ENCODE measurements at regions not wholly inside any gene's neighbourhood (a gene's known extent, or its start where the extent isn't known, plus 50 kb on each side); places are given as distances from the start of the nearest gene placed in this dataset.

- ChIA-PET CTCF (no interaction called here), POLR2A (no interaction called here)
- DNase-seq (ENCODE audit: low spot score) (no peak), ATAC-seq (no peak)
- TF ChIP-seq FOXP1 (CRISPR knock-in tag; IDR thresholded peaks at IDR 0.05; ENCODE audit: borderline replicate concordance) = no peak
- no peak for TF ChIP-seq GABPB1 (CRISPR knock-in tag; IDR thresholded peaks at IDR 0.05)
- no peak for TF ChIP-seq KAT7 (CRISPR knock-in tag; IDR thresholded peaks at IDR 0.05; ENCODE audit: borderline replicate concordance)
- no peak for TF ChIP-seq ZNF232 (CRISPR knock-in tag; IDR thresholded peaks at IDR 0.05)
- TF ChIP-seq CDX4 (CRISPR knock-in tag; IDR thresholded peaks at IDR 0.05; ENCODE audit: borderline replicate concordance) = no peak
- TF ChIP-seq AFF4 (CRISPR knock-in tag; IDR thresholded peaks at IDR 0.05; ENCODE audit: borderline replicate concordance) = no peak
- no peak for TF ChIP-seq ZNF396 (CRISPR knock-in tag; IDR thresholded peaks at IDR 0.05; ENCODE audit: borderline replicate concordance)
- no peaks in the 10 kb centered on the region for H3K36me3 Mint-ChIP-seq
- H3K4me3 Mint-ChIP-seq = no peak overlapping the region
- peaks cover 4% of the 10 kb centered on the region for H3K9me3 Mint-ChIP-seq
- H3K27me3 Mint-ChIP-seq (ENCODE audit: low read depth) = no peaks in the 10 kb centered on the region
- H3K27ac Mint-ChIP-seq = no peak overlapping the region
- 0 out of 2 replicates have a peak, but pooled peaks cover 3% of the 10 kb centered on the region for H3K4me1 Mint-ChIP-seq
These were observed 871.6 kb downstream of the SLITRK6 start for GRCh38 chr13:84927442-84928169.

GRCh38 chr13:84925443-84925842, 873.8 kb downstream of the SLITRK6 start:
- CTCF ChIA-PET = interaction anchor here (0.8 to 1.0 kb wide), 2 partner anchors 81 to 337 kb away, joined by 3 read pairs; no protein-coding TSS in a partner anchor
- peaks cover 4% of the 10 kb centered on the region for H3K9me3 Mint-ChIP-seq

More at GRCh38 chr13:84925443-84925842, 873.8 kb downstream of the SLITRK6 start:
- POLR2A ChIA-PET = no interaction called here
- no peak for DNase-seq (ENCODE audit: low spot score)
- no peak for ATAC-seq
- H3K4me3 Mint-ChIP-seq = no peak overlapping the region
- H3K4me1 Mint-ChIP-seq = peaks cover 5% of the 10 kb centered on the region; the same call in 1 of the 2 replicates
- TF ChIP-seq ETV6 (CRISPR knock-in tag; IDR thresholded peaks at IDR 0.05) = no peak
- no peak for TF ChIP-seq ATF1 (CRISPR knock-in tag; IDR thresholded peaks at IDR 0.05)
- TF ChIP-seq NR2C2 (CRISPR knock-in tag; IDR thresholded peaks at IDR 0.05) = no peak
- TF ChIP-seq MYBL2 (CRISPR knock-in tag; IDR thresholded peaks at IDR 0.05) = no peak
- no peak for TF ChIP-seq CDX4 (CRISPR knock-in tag; IDR thresholded peaks at IDR 0.05; ENCODE audit: borderline replicate concordance)
- no peak for TF ChIP-seq AFF4 (CRISPR knock-in tag; IDR thresholded peaks at IDR 0.05; ENCODE audit: borderline replicate concordance)
- TF ChIP-seq TEAD1 (CRISPR knock-in tag; IDR thresholded peaks at IDR 0.05) = no peak
- no peak for TF ChIP-seq NFE2L1 (CRISPR knock-in tag; IDR thresholded peaks at IDR 0.05)
- no peak for TF ChIP-seq ZBTB43 (CRISPR knock-in tag; IDR thresholded peaks at IDR 0.05)
- no peak for TF ChIP-seq KAT7 (CRISPR knock-in tag; IDR thresholded peaks at IDR 0.05; ENCODE audit: borderline replicate concordance)
- no peak for TF ChIP-seq ZBTB21 (CRISPR knock-in tag; IDR thresholded peaks at IDR 0.05; ENCODE audit: borderline replicate concordance)
- TF ChIP-seq ELF4 (CRISPR knock-in tag; IDR thresholded peaks at IDR 0.05; ENCODE audit: low read depth) = no peak
- TF ChIP-seq NR3C1 (CRISPR knock-in tag; conservative IDR thresholded peaks at IDR 0.05; ENCODE audit: low read depth) = no peak
- TF ChIP-seq SMAD3 (CRISPR knock-in tag; IDR thresholded peaks at IDR 0.05; ENCODE audit: borderline replicate concordance) = no peak
- TF ChIP-seq ZSCAN18 (CRISPR knock-in tag; IDR thresholded peaks at IDR 0.05) = no peak
- no peak for TF ChIP-seq OVOL2 (CRISPR knock-in tag; IDR thresholded peaks at IDR 0.05; ENCODE audit: borderline replicate concordance)
- H3K36me3 Mint-ChIP-seq = no peaks in the 10 kb centered on the region
- H3K27me3 Mint-ChIP-seq (ENCODE audit: low read depth) = no peaks in the 10 kb centered on the region
- H3K27ac Mint-ChIP-seq = no peak overlapping the region
